ENCODE measurements at regions not wholly inside any gene's neighbourhood (a gene's known extent, or its start where the extent isn't known, plus 50 kb on each side); places are given as distances from the start of the nearest gene placed in this dataset.

- TF ChIP-seq, protein P1, sequence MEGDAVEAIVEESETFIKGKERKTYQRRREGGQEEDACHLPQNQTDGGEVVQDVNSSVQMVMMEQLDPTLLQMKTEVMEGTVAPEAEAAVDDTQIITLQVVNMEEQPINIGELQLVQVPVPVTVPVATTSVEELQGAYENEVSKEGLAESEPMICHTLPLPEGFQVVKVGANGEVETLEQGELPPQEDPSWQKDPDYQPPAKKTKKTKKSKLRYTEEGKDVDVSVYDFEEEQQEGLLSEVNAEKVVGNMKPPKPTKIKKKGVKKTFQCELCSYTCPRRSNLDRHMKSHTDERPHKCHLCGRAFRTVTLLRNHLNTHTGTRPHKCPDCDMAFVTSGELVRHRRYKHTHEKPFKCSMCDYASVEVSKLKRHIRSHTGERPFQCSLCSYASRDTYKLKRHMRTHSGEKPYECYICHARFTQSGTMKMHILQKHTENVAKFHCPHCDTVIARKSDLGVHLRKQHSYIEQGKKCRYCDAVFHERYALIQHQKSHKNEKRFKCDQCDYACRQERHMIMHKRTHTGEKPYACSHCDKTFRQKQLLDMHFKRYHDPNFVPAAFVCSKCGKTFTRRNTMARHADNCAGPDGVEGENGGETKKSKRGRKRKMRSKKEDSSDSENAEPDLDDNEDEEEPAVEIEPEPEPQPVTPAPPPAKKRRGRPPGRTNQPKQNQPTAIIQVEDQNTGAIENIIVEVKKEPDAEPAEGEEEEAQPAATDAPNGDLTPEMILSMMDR (IDR thresholded peaks at IDR 0.05): no peak
- no peak for TF ChIP-seq POLR2A (IDR thresholded peaks at IDR 0.05)
Observed at GRCh38 chr6:164469276-164469949, 840.0 kb downstream of the C6orf118 start.
